K562 (cell line): ENCODE measurements at regions not wholly inside any gene's neighbourhood (a gene's known extent, or its start where the extent isn't known, plus 50 kb on each side); places are given as distances from the start of the nearest gene placed in this dataset.

Experiments
- JUN ChIP-seq, 2 experiments: sonication (generic) in 1 of 2; formaldehyde crosslinking in 1 of 2; IDR thresholded peaks; 2 replicates each; pipeline versions ENCODE4 v1.6.1 to v1.8.0; 2012 to 2022; ENCODE audit warnings: borderline replicate concordance in 2 of 2, mild to moderate bottlenecking in 2 of 2, improper control_type of control experiment in 1 of 2, low read depth in 1 of 2, low read length in 1 of 2, missing genetic modification reagents in 1 of 2
- NONO ChIP-seq, 2 experiments: fragments of 200-400 bp in 1 of 2; fragments of 450-650 bp in 1 of 2; formaldehyde crosslinking in 1 of 2; IDR thresholded peaks; 2 replicates each; pipeline ENCODE4 v1.6.1; 2017; ENCODE audit warnings: low read depth in 2 of 2, mild to moderate bottlenecking in 2 of 2, moderate library complexity in 2 of 2, low read length in 1 of 2
- RAD21 ChIP-seq, 2 experiments: fragments of 250-450 bp in 1 of 2; fragments of 450-650 bp in 1 of 2; sonication (Bioruptor Pico) in 1 of 2; formaldehyde crosslinking in 1 of 2; IDR thresholded peaks in 1 of 2; conservative IDR thresholded peaks in 1 of 2; 2 replicates each; pipeline versions ENCODE4 v1.4.0 to v1.8.0; 2020 to 2022; ENCODE audit warnings: mild to moderate bottlenecking in 2 of 2, moderate library complexity in 1 of 2
- SREBF1 ChIP-seq: fragments of 150-350 bp; IDR thresholded peaks from 2 replicates; pipeline ENCODE4 v1.6.1; 2014; ENCODE audit warnings: antibody characterized with exemption, low read depth, low read length, borderline replicate concordance
- STAT5A ChIP-seq: IDR thresholded peaks from 2 replicates; pipeline ENCODE4 v1.6.1; 2012; ENCODE audit warnings: low read length, inconsistent platforms, borderline replicate concordance
- TF ChIP-seq, protein P1 (sequence below), 3 experiments: IDR thresholded peaks in 2 of 3; conservative IDR thresholded peaks in 1 of 3; 2 replicates each; pipeline ENCODE4 v1.5.1; 2011 to 2012; ENCODE audit warnings: low read length in 3 of 3, mild to moderate bottlenecking in 3 of 3, control low read depth in 2 of 3, improper control_type of control experiment in 1 of 3, inconsistent platforms in 1 of 3, low read depth in 1 of 3, mixed read lengths in 1 of 3, moderate library complexity in 1 of 3; ENCODE audit not compliant: insufficient read depth in 2 of 3
- TF ChIP-seq, protein P2 (sequence below): sonication (generic); formaldehyde crosslinking; IDR thresholded peaks from 2 replicates; pipeline ENCODE4 v1.8.0; 2022; ENCODE audit warnings: missing genetic modification reagents, mild to moderate bottlenecking, borderline replicate concordance

DNA sequence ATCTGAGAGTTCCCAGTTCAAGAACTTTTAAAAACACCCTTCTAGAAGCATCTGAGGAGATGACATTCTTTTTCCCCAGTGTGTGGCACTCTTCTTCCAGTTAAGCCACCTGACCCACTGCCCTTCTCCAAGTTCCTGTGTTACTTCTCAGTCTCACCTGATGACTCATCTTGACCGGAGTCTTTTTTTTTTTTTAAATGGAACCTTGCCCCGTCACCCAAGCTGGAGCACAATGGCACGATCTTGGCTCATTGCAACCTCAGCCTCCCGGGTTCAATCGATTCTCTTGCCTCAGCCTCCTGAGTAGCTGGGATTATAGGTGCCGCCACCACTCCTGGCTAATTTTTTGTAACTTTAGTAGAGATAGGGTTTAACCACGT is 224.1 kb upstream of the DAB2 start (continued):
- TF ChIP-seq JUN (IDR thresholded peaks at IDR 0.05; ENCODE audit: borderline replicate concordance, low read depth, low read length) (0 out of 2 replicates have a peak, but pooled peaks have one; percentile 15), JUN (CRISPR knock-in tag; IDR thresholded peaks at IDR 0.05; ENCODE audit: borderline replicate concordance) (no peak), STAT5A (no peak), SREBF1 (no peak), NONO (IDR thresholded peaks at IDR 0.05; ENCODE audit: low read depth in 2 of 2, low read length in 1 of 2) (no peak), RAD21 (CRISPR knock-in tag; conservative IDR thresholded peaks at IDR 0.05 in 1 of 2, IDR thresholded peaks at IDR 0.05 in 1 of 2) (peak in 1 of 2 experiments; percentile 29; a peak in 1 of 4 replicates)
- TF ChIP-seq, protein P1, sequence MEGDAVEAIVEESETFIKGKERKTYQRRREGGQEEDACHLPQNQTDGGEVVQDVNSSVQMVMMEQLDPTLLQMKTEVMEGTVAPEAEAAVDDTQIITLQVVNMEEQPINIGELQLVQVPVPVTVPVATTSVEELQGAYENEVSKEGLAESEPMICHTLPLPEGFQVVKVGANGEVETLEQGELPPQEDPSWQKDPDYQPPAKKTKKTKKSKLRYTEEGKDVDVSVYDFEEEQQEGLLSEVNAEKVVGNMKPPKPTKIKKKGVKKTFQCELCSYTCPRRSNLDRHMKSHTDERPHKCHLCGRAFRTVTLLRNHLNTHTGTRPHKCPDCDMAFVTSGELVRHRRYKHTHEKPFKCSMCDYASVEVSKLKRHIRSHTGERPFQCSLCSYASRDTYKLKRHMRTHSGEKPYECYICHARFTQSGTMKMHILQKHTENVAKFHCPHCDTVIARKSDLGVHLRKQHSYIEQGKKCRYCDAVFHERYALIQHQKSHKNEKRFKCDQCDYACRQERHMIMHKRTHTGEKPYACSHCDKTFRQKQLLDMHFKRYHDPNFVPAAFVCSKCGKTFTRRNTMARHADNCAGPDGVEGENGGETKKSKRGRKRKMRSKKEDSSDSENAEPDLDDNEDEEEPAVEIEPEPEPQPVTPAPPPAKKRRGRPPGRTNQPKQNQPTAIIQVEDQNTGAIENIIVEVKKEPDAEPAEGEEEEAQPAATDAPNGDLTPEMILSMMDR (IDR thresholded peaks at IDR 0.05 in 2 of 3, conservative IDR thresholded peaks at IDR 0.05 in 1 of 3; ENCODE audit: insufficient read depth in 2 of 3, low read depth in 1 of 3, low read length in 3 of 3) = peak in 1 of 3 experiments; percentile 22; a peak in 2 of 6 replicates
- TF ChIP-seq, protein P2, sequence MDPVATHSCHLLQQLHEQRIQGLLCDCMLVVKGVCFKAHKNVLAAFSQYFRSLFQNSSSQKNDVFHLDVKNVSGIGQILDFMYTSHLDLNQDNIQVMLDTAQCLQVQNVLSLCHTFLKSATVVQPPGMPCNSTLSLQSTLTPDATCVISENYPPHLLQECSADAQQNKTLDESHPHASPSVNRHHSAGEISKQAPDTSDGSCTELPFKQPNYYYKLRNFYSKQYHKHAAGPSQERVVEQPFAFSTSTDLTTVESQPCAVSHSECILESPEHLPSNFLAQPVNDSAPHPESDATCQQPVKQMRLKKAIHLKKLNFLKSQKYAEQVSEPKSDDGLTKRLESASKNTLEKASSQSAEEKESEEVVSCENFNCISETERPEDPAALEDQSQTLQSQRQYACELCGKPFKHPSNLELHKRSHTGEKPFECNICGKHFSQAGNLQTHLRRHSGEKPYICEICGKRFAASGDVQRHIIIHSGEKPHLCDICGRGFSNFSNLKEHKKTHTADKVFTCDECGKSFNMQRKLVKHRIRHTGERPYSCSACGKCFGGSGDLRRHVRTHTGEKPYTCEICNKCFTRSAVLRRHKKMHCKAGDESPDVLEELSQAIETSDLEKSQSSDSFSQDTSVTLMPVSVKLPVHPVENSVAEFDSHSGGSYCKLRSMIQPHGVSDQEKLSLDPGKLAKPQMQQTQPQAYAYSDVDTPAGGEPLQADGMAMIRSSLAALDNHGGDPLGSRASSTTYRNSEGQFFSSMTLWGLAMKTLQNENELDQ (CRISPR knock-in tag) = no peak
